ENCODE measurements at regions not wholly inside any gene's neighbourhood (a gene's known extent, or its start where the extent isn't known, plus 50 kb on each side); places are given as distances from the start of the nearest gene placed in this dataset.
A peak's percentile ranks its signal among the peaks of the same experiment; 100 is the strongest.
"Not testable (repeated sequence)": the region's sequence is repeated elsewhere in the genome, so short reads cannot be mapped to it uniquely, and the experiment has no call there.

DNA sequence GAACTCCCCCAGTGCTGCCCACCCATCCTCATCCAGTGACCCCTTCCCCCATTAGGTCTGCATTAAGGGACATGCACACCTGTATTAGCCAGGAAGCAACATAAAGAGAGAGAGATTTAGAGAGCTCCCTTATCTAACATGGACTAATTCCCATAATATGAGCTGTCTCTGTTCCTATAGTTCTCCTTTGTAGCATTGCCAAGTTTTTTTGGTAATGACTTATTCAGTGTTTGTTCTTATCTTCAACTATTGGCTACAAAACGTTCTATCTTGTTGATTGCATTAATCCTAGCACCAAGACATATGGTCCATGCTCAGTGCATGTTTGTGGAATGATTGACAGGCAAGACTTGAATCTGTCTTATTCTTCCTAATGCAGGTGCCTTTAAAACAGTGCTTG, 264.0 kb downstream of the ADGRL2 start:
- H3K4me3 ChIP-seq (ENCODE audit: low read depth, low read length) = no peak overlapping the region
- no peak for DNase-seq (ENCODE audit: low read depth)
- TF ChIP-seq, protein P1, sequence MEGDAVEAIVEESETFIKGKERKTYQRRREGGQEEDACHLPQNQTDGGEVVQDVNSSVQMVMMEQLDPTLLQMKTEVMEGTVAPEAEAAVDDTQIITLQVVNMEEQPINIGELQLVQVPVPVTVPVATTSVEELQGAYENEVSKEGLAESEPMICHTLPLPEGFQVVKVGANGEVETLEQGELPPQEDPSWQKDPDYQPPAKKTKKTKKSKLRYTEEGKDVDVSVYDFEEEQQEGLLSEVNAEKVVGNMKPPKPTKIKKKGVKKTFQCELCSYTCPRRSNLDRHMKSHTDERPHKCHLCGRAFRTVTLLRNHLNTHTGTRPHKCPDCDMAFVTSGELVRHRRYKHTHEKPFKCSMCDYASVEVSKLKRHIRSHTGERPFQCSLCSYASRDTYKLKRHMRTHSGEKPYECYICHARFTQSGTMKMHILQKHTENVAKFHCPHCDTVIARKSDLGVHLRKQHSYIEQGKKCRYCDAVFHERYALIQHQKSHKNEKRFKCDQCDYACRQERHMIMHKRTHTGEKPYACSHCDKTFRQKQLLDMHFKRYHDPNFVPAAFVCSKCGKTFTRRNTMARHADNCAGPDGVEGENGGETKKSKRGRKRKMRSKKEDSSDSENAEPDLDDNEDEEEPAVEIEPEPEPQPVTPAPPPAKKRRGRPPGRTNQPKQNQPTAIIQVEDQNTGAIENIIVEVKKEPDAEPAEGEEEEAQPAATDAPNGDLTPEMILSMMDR (conservative IDR thresholded peaks at IDR 0.05; ENCODE audit: low read depth, low read length) = no peak

DNA sequence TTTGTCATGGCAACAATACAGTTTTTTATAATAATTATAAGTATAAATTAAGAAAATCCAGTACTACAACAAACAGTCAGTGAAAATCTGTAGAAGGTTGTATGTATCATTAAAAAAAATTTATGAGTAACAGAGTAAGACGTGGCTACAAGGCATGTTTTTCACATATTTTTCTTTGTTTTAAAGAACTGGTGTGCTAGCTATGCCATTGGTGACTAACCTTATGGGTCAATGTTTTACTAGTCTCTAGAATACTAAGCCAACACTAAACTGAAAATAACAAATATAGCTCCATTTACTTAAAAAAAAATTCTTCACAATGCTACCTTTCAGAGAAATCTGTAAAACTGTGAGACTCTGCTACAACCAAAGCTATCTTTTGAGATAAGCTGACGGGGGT, 261.5 kb downstream of the ADGRL2 start:
- no peak overlapping the region for H3K4me3 ChIP-seq (ENCODE audit: low read depth, low read length)
- peak; percentile 56 for DNase-seq (ENCODE audit: low read depth)
- TF ChIP-seq, protein P1 (conservative IDR thresholded peaks at IDR 0.05; ENCODE audit: low read depth, low read length) = no peak

DNA sequence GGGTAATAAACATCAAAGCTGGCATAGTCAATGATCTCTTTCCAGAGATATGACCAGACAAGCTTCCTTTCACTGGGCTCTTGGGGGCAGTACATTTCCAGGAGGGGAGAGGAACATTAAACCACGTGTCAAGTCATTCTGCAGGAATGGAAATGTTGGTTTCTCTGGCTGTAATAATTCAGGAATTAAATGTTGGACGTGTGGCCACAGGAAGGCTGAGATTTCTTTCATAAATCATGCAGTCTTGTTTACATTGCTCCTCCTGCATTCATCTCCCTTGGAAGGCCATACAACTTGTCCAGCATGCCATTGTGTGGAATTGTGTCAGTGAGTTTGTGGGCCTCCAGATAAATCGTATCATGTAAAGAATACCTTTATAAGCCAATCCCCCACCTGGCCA, 259.2 kb downstream of the ADGRL2 start:
- H3K4me3 ChIP-seq (ENCODE audit: low read depth, low read length) = no peak overlapping the region
- DNase-seq (ENCODE audit: low read depth) = no peak
- TF ChIP-seq, protein P1 (conservative IDR thresholded peaks at IDR 0.05; ENCODE audit: low read depth, low read length) = peak; percentile 11

DNA sequence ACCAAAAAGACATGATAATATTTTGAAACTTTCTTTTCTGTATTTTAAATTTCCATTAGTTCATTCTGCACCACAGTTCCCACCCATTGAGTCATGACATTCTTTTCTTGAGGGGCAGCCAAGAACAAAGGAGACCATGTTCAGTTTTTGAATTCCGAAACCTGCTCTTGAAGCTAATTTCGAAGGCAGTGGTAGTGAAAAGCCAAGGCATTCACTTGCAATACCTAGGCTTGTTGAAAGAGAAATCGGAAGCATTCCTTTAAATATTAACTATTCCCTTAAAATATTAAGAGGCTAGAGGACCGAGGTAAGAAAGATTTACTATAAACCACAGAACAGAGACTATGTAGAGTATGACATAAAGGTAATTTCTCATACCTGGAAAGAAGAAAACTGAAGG, 256.3 kb downstream of the ADGRL2 start:
- no peak for DNase-seq (ENCODE audit: low read depth)
- no peak overlapping the region for H3K4me3 ChIP-seq (ENCODE audit: low read depth, low read length)
- TF ChIP-seq, protein P1 (conservative IDR thresholded peaks at IDR 0.05; ENCODE audit: low read depth, low read length) = no peak

DNA sequence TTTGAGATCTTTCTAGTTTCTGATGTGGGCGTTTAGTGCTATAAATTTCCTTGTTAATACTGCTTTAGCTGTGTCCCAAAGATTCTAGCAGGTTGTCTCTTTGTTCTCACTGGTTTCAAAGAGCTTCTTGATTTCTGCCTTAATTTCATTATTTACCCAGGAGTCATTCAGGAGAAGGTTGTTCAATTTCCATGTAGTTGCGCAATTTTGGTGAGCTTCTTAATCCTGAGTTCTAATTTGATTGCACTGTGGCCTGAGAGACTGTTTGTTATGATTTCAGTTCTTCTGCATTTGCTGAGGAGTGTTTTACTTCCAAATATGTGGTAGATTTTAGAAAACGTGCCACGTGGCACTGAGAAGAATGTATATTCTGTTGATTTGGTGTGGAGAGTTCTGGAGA, 254.6 kb downstream of the ADGRL2 start:
- not testable (repeated sequence) for H3K4me3 ChIP-seq (ENCODE audit: low read depth, low read length); DNase-seq (ENCODE audit: low read depth)

DNA sequence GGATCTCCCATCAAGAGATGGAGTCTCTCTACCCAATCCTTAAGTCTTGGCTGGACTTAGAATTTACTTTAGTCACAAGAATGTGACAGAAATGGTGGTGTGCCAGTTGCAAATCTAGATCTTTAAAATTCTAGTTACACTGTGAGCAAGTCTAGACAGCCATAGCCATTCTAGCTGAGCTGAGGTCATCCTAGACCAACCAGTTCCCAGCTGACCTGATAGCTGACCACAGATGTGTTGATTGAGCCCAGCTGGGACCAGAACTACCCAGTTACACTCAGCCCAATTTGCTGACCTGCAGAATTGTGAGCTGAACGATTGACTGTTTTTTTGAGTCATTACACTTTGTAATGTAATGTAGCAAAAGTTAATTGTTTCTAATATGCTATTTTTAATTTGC, 251.8 kb downstream of the ADGRL2 start:
- no peak for DNase-seq (ENCODE audit: low read depth)
- no peak overlapping the region for H3K4me3 ChIP-seq (ENCODE audit: low read depth, low read length)
- TF ChIP-seq, protein P1 (conservative IDR thresholded peaks at IDR 0.05; ENCODE audit: low read depth, low read length) = no peak

DNA sequence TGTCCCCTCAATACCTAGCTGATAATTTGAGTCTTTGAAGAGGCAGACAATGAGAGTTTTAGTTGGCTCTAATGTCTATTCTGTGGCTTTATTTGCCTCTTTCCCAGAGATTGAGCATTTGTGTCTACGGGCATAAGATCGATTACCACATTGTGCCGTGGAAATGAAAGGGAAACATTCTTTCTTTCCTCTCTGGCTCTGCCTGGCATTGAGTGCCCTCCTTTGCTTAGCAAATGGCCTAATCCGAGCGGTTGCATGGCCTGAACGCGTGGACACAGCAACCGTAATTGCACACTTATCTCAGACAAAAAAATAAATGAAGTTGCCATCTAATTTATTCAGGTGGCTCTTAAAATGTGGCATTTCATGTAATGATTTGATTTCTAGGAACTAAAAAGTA, 247.9 kb downstream of the ADGRL2 start:
- TF ChIP-seq, protein P1 (conservative IDR thresholded peaks at IDR 0.05; ENCODE audit: low read depth, low read length) = no peak
- no peak for DNase-seq (ENCODE audit: low read depth)
- no peak overlapping the region for H3K4me3 ChIP-seq (ENCODE audit: low read depth, low read length)

DNA sequence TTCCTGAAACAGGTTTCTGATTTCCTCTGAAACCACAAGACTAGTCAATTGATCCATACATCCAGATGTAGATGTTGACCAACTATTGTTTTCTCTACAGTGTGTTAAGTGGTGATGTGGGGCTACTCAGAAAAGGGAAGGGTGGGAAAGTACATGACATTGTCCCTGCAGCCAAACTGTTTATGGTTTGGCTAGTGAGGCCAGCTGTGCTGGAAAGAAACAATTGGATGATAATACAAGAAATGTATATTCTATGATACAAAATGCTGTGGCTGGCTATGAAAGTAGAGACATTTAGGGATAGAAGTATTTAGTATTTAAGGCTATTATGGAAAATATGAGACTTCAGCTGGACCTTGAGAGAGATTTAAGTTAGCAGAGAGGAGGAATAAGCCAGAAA, 244.5 kb downstream of the ADGRL2 start:
- TF ChIP-seq, protein P1 (conservative IDR thresholded peaks at IDR 0.05; ENCODE audit: low read depth, low read length) = no peak
- no peak for DNase-seq (ENCODE audit: low read depth)
- no peak overlapping the region for H3K4me3 ChIP-seq (ENCODE audit: low read depth, low read length)

All from epithelial cell of proximal tubule (primary cell).